ENCODE measurements at regions not wholly inside any gene's neighbourhood (a gene's known extent, or its start where the extent isn't known, plus 50 kb on each side); places are given as distances from the start of the nearest gene placed in this dataset.

- TF ChIP-seq EZH2 (IDR thresholded peaks at IDR 0.05) (no peak), POLR2AphosphoS5 (IDR thresholded peaks at IDR 0.05; ENCODE audit: borderline replicate concordance, low read depth, low read length) (no peak), FOXP2 (optimal IDR thresholded peaks at IDR 0.05; ENCODE audit: control extremely low read depth, extremely low read length, insufficient read depth) (no peak)
Measured at GRCh38 chr13:89603187-89603586, 1744.3 kb upstream of the MIR17HG start.
